HCT116 (cell line): ENCODE measurements at regions not wholly inside any gene's neighbourhood (a gene's known extent, or its start where the extent isn't known, plus 50 kb on each side); places are given as distances from the start of the nearest gene placed in this dataset.
"Not testable (repeated sequence)": the region's sequence is repeated elsewhere in the genome, so short reads cannot be mapped to it uniquely, and the experiment has no call there.

Source experiments
- ATAC-seq: fragments of 200-7000 bp; cut with Tn5 transposase; 2 replicates; pipeline ENCODE4 v1.9.1; 2020; ENCODE audit warnings: mild to moderate bottlenecking, moderate library complexity
- BruUV-seq: library from RNA; stranded (reverse); fragments of 400-500 nt; replicated peaks from 2 replicates; lab custom pipeline; 2021; lab: Mats Ljungman, UMichigan
- CTCF ChIA-PET: fragments of 300-600 bp; sonication (Branson Sonifier 250); formaldehyde crosslinking; loops from one replicate; lab custom pipeline; 2021; ENCODE audit warnings: antibody characterized with exemption; lab: Charles Lee
- POLR2A ChIA-PET: fragments of 300-600, 350-600 bp; sonication (Branson Sonifier 250); formaldehyde crosslinking; loops from one replicate; lab custom pipeline; 2021; ENCODE audit warnings: antibody characterized with exemption; lab: Charles Lee
- RAD21 ChIA-PET, 2 experiments: fragments of 300-600 bp; sonication (Branson Sonifier 250); formaldehyde crosslinking; loops; one replicate each; lab custom pipeline; 2023; ENCODE audit warnings: low total read pairs in 2 of 2; ENCODE audit not compliant: uncharacterized antibody in 2 of 2, unreplicated experiment in 2 of 2, low non-redundant PET in 1 of 2; lab: Charles Lee
- DNase-seq: peaks from one replicate; pipeline ENCODE4 v3.0.0-alpha.2; 2010; ENCODE audit warnings: low read depth, low spot score
- H2AFZ ChIP-seq: fragments of 200-600 bp; shearing (Covaris generic), sonication (generic); 2 replicates; pipeline ENCODE4 v1.6.1; 2017; ENCODE audit warnings: low read depth, mixed run types, mixed read lengths, antibody characterized with exemption, low read length; ENCODE audit not compliant: poor library complexity, severe bottlenecking
- H3K27ac ChIP-seq: 2 replicates; pipeline ENCODE4 v1.5.1; 2012; ENCODE audit warnings: low read depth, low read length
- H3K27me3 ChIP-seq: fragments of 200-600 bp; sonication (generic); 2 replicates; pipeline ENCODE4 v1.6.1; 2016; ENCODE audit warnings: mixed run types, low read length, mixed read lengths; ENCODE audit not compliant: insufficient read depth
- H3K36me3 ChIP-seq, 2 experiments: fragments of 200-500 bp in 1 of 2; fragments of 200-600 bp in 1 of 2; sonication (Bioruptor generic) in 1 of 2; sonication (generic) in 1 of 2; 2 replicates each; pipeline versions ENCODE4 v1.5.1 to v1.6.1; 2014 to 2016; ENCODE audit warnings: low read length in 2 of 2, inconsistent platforms in 1 of 2, mixed read lengths in 1 of 2, mixed run types in 1 of 2; ENCODE audit not compliant: insufficient read depth in 2 of 2, control insufficient read depth in 1 of 2
- H3K4me1 ChIP-seq, 2 experiments: fragments of 200-600 bp in 1 of 2; sonication (generic) in 1 of 2; 2 replicates each; pipeline versions ENCODE4 v1.5.1 to v1.6.1; 2012 to 2017; ENCODE audit warnings: low read length in 2 of 2, inconsistent platforms in 1 of 2, mild to moderate bottlenecking in 1 of 2, mixed read lengths in 1 of 2, mixed run types in 1 of 2, moderate library complexity in 1 of 2; ENCODE audit not compliant: insufficient read depth in 2 of 2, control insufficient read depth in 1 of 2
- H3K4me2 ChIP-seq: fragments of 200-600 bp; sonication (generic); 2 replicates; pipeline ENCODE4 v1.6.1; 2017; ENCODE audit warnings: mixed run types, low read length, mixed read lengths
- H3K4me3 ChIP-seq, 2 experiments: fragments of 200-600 bp in 1 of 2; sonication (generic) in 1 of 2; replicated peaks in 1 of 2; 2 replicates each; pipeline ENCODE4 v1.5.1; 2011 to 2016; ENCODE audit warnings: low read length in 2 of 2, control low read depth in 1 of 2, low read depth in 1 of 2, mild to moderate bottlenecking in 1 of 2, mixed read lengths in 1 of 2, mixed run types in 1 of 2
- H3K79me2 ChIP-seq: fragments of 200-600 bp; sonication (generic); 2 replicates; pipeline ENCODE4 v1.6.1; 2017; ENCODE audit warnings: mild to moderate bottlenecking, mixed run types, low read length, moderate library complexity, mixed read lengths; ENCODE audit not compliant: insufficient read depth
- H3K9ac ChIP-seq: fragments of 200-600 bp; sonication (generic); 2 replicates; pipeline ENCODE4 v1.6.1; 2016; ENCODE audit warnings: low read length, mixed read lengths
- H3K9me2 ChIP-seq: fragments of 200-600 bp; sonication (generic), shearing (Covaris generic); 2 replicates; pipeline ENCODE4 v1.6.1; 2017; ENCODE audit warnings: mixed run types, mild to moderate bottlenecking, moderate library complexity; ENCODE audit not compliant: insufficient read depth
- H3K9me3 ChIP-seq, 2 experiments: fragments of 200-500 bp in 1 of 2; fragments of 200-600 bp in 1 of 2; sonication (Bioruptor generic) in 1 of 2; sonication (generic) in 1 of 2; 2 replicates each; pipeline ENCODE4 v1.6.1; 2014 to 2017; ENCODE audit warnings: low read length in 2 of 2, mixed read lengths in 2 of 2, inconsistent platforms in 1 of 2, low read depth in 1 of 2, mild to moderate bottlenecking in 1 of 2, mixed run types in 1 of 2, moderate library complexity in 1 of 2; ENCODE audit not compliant: control insufficient read depth in 1 of 2, insufficient read depth in 1 of 2
- H4K20me1 ChIP-seq: fragments of 200-600 bp; sonication (generic), shearing (Covaris generic); 2 replicates; pipeline ENCODE4 v1.6.1; 2017; ENCODE audit warnings: mixed run types, mild to moderate bottlenecking, moderate library complexity; ENCODE audit not compliant: insufficient read depth
- ATF3 ChIP-seq: IDR thresholded peaks from 2 replicates; pipeline ENCODE4 v1.6.1; 2012
- CEBPB ChIP-seq: IDR thresholded peaks from 2 replicates; pipeline ENCODE4 v1.6.1; 2012; ENCODE audit warnings: low read depth
- ELF1 ChIP-seq: IDR thresholded peaks from 2 replicates; pipeline ENCODE4 v1.6.1; 2012; ENCODE audit warnings: low read depth, borderline replicate concordance
- EZH2phosphoT487 ChIP-seq: fragments of 200-600 bp; IDR thresholded peaks from 2 replicates; pipeline ENCODE4 v1.6.1; 2018; ENCODE audit warnings: antibody characterized with exemption, borderline replicate concordance
- FOSL1 ChIP-seq: IDR thresholded peaks from 2 replicates; pipeline ENCODE4 v1.6.1; 2012; ENCODE audit warnings: low read depth
- JUND ChIP-seq: IDR thresholded peaks from 2 replicates; pipeline ENCODE4 v1.6.1; 2012
- POLR2A ChIP-seq: IDR thresholded peaks from 2 replicates; pipeline ENCODE4 v1.7.0; 2011; ENCODE audit warnings: borderline replicate concordance; ENCODE audit not compliant: insufficient read depth, insufficient read length; ENCODE audit errors: extremely low read depth
- POLR2AphosphoS5 ChIP-seq: IDR thresholded peaks from 2 replicates; pipeline ENCODE4 v1.6.1; 2011; ENCODE audit warnings: mild to moderate bottlenecking, low read depth, low read length, moderate library complexity
- RAD21 ChIP-seq: IDR thresholded peaks from 2 replicates; pipeline ENCODE4 v1.6.1; 2012; ENCODE audit warnings: low read depth, mild to moderate bottlenecking
- SIN3A ChIP-seq: IDR thresholded peaks from 2 replicates; pipeline ENCODE4 v1.6.1; 2012; ENCODE audit warnings: low read depth
- SP1 ChIP-seq: IDR thresholded peaks from 2 replicates; pipeline ENCODE4 v1.6.1; 2012; ENCODE audit warnings: low read depth
- TCF7L2 ChIP-seq: IDR thresholded peaks from 2 replicates; pipeline ENCODE4 v1.7.0; 2011; ENCODE audit warnings: borderline replicate concordance, inconsistent platforms; ENCODE audit not compliant: insufficient read depth, insufficient read length; ENCODE audit errors: extremely low read depth
- YY1 ChIP-seq: IDR thresholded peaks from 2 replicates; pipeline ENCODE4 v1.6.1; 2011; ENCODE audit warnings: low read length, low read depth, moderate library complexity, mild to moderate bottlenecking; ENCODE audit not compliant: insufficient replicate concordance; ENCODE audit errors: extremely low read depth
- ZFX ChIP-seq: fragments of 450-650 bp; IDR thresholded peaks from 2 replicates; pipeline ENCODE4 v1.6.1; 2017
- ZNF274 ChIP-seq: fragments of 200-500 bp; sonication (Bioruptor generic); IDR thresholded peaks from 2 replicates; pipeline ENCODE4 v1.6.1; 2014; ENCODE audit warnings: mild to moderate bottlenecking, low read depth, low read length, inconsistent platforms
- intact Hi-C: fragments of 100-400 bp; cut with micrococcal nuclease; formaldehyde crosslinking; loops from 2 replicates; pipeline ENCODE4 v1.10.0; 2022
- TF ChIP-seq, protein P1 (sequence below): IDR thresholded peaks from 2 replicates; pipeline ENCODE4 v1.6.1; 2012
- TF ChIP-seq, protein P2 (sequence below): IDR thresholded peaks from 2 replicates; pipeline ENCODE4 v1.6.1; 2012; ENCODE audit warnings: low read depth
- TF ChIP-seq, protein P3 (sequence below), 3 experiments: fragments of 200-600 bp in 1 of 3; sonication (generic) in 1 of 3; IDR thresholded peaks in 2 of 3; conservative IDR thresholded peaks in 1 of 3; 2 replicates each; pipeline ENCODE4 v1.5.1; 2012 to 2017; ENCODE audit warnings: low read depth in 2 of 3, low read length in 2 of 3, antibody characterized with exemption in 1 of 3, borderline replicate concordance in 1 of 3, control low read depth in 1 of 3, mild to moderate bottlenecking in 1 of 3, mixed read lengths in 1 of 3, mixed run types in 1 of 3, moderate library complexity in 1 of 3; ENCODE audit not compliant: insufficient read depth in 1 of 3

DNA sequence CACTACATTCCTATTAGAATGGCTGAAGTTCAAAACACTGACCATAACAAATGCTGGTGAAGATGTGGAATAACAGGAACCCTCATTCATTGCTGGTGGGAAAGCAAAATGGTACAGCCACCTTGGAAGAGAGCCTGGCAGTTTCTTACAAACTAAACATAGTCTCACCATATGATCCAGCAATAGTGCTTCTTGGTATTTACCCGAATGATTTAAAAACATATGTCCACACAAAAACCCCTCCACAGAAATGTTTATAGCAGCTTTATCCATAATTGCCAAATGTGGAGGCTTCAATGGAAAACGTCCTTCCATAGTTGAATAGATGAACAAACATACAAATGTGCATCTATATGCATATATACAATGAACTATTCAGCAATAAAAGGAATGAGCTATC, 330.8 kb downstream of the BTBD3 start:
- ATAC-seq, result no peak
- no peak overlapping the region for H2AFZ ChIP-seq
- no peak overlapping the region for H3K4me3 ChIP-seq
- H3K27me3 ChIP-seq, result no peaks in the 10 kb centered on the region
- ChIA-PET RAD21 (no interaction called here), CTCF (no interaction called here), POLR2A (no interaction called here)
- H3K79me2 ChIP-seq, result no peaks in the 10 kb centered on the region
- BruUV-seq, result no TSS peak
- H3K36me3 ChIP-seq, result no peaks in the 10 kb centered on the region
- H4K20me1 ChIP-seq, result no peaks in the 10 kb centered on the region
- no peak overlapping the region for H3K27ac ChIP-seq
- no peaks in the 10 kb centered on the region for H3K9me2 ChIP-seq
- peaks cover 0 to 2% of the 10 kb centered on the region in 2 experiments; a peak in 2 of 4 replicates for H3K9me3 ChIP-seq
- no peak overlapping the region for H3K9ac ChIP-seq
- no peaks in the 10 kb centered on the region for H3K4me1 ChIP-seq
- intact Hi-C loops, result no loop called here
- no peak for DNase-seq
- H3K4me2 ChIP-seq, result no peak overlapping the region
- no peak for TF ChIP-seq RAD21
- TF ChIP-seq ELF1, result no peak
- TF ChIP-seq POLR2AphosphoS5, result no peak
- TF ChIP-seq, protein P1, sequence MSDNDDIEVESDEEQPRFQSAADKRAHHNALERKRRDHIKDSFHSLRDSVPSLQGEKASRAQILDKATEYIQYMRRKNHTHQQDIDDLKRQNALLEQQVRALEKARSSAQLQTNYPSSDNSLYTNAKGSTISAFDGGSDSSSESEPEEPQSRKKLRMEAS, result no peak
- TF ChIP-seq ATF3, result no peak
- no peak for TF ChIP-seq CEBPB
- no peak for TF ChIP-seq EZH2phosphoT487
- TF ChIP-seq FOSL1, result no peak
- no peak for TF ChIP-seq ZNF274
- TF ChIP-seq, protein P2, sequence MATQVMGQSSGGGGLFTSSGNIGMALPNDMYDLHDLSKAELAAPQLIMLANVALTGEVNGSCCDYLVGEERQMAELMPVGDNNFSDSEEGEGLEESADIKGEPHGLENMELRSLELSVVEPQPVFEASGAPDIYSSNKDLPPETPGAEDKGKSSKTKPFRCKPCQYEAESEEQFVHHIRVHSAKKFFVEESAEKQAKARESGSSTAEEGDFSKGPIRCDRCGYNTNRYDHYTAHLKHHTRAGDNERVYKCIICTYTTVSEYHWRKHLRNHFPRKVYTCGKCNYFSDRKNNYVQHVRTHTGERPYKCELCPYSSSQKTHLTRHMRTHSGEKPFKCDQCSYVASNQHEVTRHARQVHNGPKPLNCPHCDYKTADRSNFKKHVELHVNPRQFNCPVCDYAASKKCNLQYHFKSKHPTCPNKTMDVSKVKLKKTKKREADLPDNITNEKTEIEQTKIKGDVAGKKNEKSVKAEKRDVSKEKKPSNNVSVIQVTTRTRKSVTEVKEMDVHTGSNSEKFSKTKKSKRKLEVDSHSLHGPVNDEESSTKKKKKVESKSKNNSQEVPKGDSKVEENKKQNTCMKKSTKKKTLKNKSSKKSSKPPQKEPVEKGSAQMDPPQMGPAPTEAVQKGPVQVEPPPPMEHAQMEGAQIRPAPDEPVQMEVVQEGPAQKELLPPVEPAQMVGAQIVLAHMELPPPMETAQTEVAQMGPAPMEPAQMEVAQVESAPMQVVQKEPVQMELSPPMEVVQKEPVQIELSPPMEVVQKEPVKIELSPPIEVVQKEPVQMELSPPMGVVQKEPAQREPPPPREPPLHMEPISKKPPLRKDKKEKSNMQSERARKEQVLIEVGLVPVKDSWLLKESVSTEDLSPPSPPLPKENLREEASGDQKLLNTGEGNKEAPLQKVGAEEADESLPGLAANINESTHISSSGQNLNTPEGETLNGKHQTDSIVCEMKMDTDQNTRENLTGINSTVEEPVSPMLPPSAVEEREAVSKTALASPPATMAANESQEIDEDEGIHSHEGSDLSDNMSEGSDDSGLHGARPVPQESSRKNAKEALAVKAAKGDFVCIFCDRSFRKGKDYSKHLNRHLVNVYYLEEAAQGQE, result no peak
- TF ChIP-seq, protein P3, sequence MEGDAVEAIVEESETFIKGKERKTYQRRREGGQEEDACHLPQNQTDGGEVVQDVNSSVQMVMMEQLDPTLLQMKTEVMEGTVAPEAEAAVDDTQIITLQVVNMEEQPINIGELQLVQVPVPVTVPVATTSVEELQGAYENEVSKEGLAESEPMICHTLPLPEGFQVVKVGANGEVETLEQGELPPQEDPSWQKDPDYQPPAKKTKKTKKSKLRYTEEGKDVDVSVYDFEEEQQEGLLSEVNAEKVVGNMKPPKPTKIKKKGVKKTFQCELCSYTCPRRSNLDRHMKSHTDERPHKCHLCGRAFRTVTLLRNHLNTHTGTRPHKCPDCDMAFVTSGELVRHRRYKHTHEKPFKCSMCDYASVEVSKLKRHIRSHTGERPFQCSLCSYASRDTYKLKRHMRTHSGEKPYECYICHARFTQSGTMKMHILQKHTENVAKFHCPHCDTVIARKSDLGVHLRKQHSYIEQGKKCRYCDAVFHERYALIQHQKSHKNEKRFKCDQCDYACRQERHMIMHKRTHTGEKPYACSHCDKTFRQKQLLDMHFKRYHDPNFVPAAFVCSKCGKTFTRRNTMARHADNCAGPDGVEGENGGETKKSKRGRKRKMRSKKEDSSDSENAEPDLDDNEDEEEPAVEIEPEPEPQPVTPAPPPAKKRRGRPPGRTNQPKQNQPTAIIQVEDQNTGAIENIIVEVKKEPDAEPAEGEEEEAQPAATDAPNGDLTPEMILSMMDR (IDR thresholded peaks at IDR 0.05 in 2 of 3, conservative IDR thresholded peaks at IDR 0.05 in 1 of 3; ENCODE audit: borderline replicate concordance in 1 of 3, insufficient read depth in 1 of 3, low read depth in 2 of 3, low read length in 2 of 3), result no peak
- no peak for TF ChIP-seq POLR2A
- TF ChIP-seq TCF7L2, result no peak
- no peak for TF ChIP-seq SP1
- no peak for TF ChIP-seq JUND
- no peak for TF ChIP-seq ZFX
- no peak for TF ChIP-seq YY1
- TF ChIP-seq SIN3A, result no peak

DNA sequence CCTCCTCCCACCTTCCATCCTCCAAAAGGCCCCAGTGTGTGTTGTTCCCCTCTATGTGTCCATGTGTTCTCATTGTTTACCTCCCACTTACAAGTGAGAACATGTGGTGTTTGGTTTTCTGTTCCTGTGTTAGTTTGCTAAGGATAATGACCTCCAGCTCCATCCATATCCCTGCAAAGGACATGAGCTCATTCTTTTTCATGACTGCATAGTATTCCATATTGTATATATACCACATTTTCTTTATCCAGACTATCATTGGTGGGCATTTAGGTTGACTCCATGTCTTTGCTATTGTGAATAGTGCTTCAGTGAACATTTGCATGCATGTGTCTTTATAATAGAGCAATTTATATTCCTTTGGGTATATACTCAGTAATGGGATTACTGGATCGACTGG, 333.0 kb downstream of the BTBD3 start:
- H3K9me3 ChIP-seq, result peaks cover 0 to 12% of the 10 kb centered on the region in 2 experiments; a peak in 2 of 4 replicates
- H3K27me3 ChIP-seq, H3K9me2 ChIP-seq, H3K27ac ChIP-seq, CTCF ChIA-PET, H3K4me3 ChIP-seq, DNase-seq, H2AFZ ChIP-seq, H3K4me1 ChIP-seq, POLR2A ChIA-PET, H3K9ac ChIP-seq, RAD21 ChIA-PET, H3K4me2 ChIP-seq, intact Hi-C loops, H3K36me3 ChIP-seq, BruUV-seq, ATAC-seq, H4K20me1 ChIP-seq, H3K79me2 ChIP-seq: not testable (repeated sequence)
